Breast epithelium (tissue), 3 donors: ENCODE measurements at regions not wholly inside any gene's neighbourhood (a gene's known extent, or its start where the extent isn't known, plus 50 kb on each side); places are given as distances from the start of the nearest gene placed in this dataset.

Experiments
- CTCF ChIP-seq, 3 donors: fragments of 450-650 bp; IDR thresholded peaks; one replicate each; pipeline ENCODE4 v1.5.1; 2016 to 2017; ENCODE audit warnings: antibody characterized with exemption in 3 of 3, mild to moderate bottlenecking in 3 of 3, moderate library complexity in 3 of 3
- POLR2A ChIP-seq: fragments of 450-650 bp; IDR thresholded peaks from one replicate; pipeline ENCODE4 v1.6.1; 2016; ENCODE audit warnings: antibody characterized with exemption, mild to moderate bottlenecking, moderate library complexity

- TF ChIP-seq CTCF (IDR thresholded peaks at IDR 0.05), result no peak
- TF ChIP-seq POLR2A, result no peak
Observed at GRCh38 chr16:86446279-86446678, 64.0 kb upstream of the FOXF1 start.
